Chondrocyte (in vitro differentiated cells): ENCODE measurements at regions not wholly inside any gene's neighbourhood (a gene's known extent, or its start where the extent isn't known, plus 50 kb on each side); places are given as distances from the start of the nearest gene placed in this dataset.

Experiments used
- DNase-seq: peaks from one replicate; pipeline ENCODE4 v3.0.0; 2021; ENCODE audit warnings: mixed read lengths, low spot score
- H3K27ac Mint-ChIP-seq: one replicate; pipeline ENCODE4 v1.8.0; 2021; ENCODE audit warnings: mild to moderate bottlenecking, moderate library complexity, mixed read lengths; ENCODE audit not compliant: unreplicated experiment
- H3K27me3 Mint-ChIP-seq: 2 replicates; pipeline ENCODE4 v1.8.0; 2021; ENCODE audit warnings: low read depth, mixed read lengths
- H3K36me3 Mint-ChIP-seq: 2 replicates; pipeline ENCODE4 v1.8.0; 2021; ENCODE audit warnings: low read depth, mixed read lengths
- H3K4me1 Mint-ChIP-seq: 2 replicates; pipeline ENCODE4 v1.8.0; 2021; ENCODE audit warnings: low read depth, mild to moderate bottlenecking, mixed read lengths
- H3K4me3 Mint-ChIP-seq: one replicate; pipeline ENCODE4 v1.8.0; 2021; ENCODE audit warnings: mild to moderate bottlenecking, moderate library complexity, mixed read lengths; ENCODE audit not compliant: unreplicated experiment
- H3K9me3 Mint-ChIP-seq: 2 replicates; pipeline ENCODE4 v1.8.0; 2021; ENCODE audit warnings: low read depth, mixed read lengths
- TF ChIP-seq, protein P1 (sequence below): fragments of 200-600 bp; sonication (generic); IDR thresholded peaks from 2 replicates; pipeline ENCODE4 v1.5.0; 2021; ENCODE audit warnings: antibody characterized with exemption, mild to moderate bottlenecking, moderate library complexity

DNA sequence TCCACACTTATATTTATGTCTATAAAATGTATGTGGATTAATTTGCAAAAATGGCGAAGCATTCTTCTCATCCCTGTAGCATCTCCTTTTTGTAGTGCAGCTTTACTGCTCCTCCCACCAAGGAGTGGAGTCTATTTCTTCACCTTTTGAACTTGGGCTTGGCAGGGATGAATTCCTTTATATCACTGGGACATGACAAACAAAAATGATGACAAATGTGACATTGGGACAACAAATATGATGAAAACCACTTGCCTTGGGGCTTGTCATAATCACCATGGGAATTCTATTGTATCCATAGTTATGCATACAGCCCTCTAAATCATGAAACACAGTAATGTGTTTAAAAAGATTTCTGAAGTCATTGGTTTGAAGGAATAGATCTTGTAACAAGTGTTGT lies 155.0 kb downstream of the TNFSF18 start:
- Mint-ChIP-seq H3K4me1 (peaks cover 36% of the 10 kb centered on the region), H3K36me3 (no peaks in the 10 kb centered on the region), H3K27ac (no peak overlapping the region), H3K4me3 (no peak overlapping the region), H3K27me3 (no peaks in the 10 kb centered on the region), H3K9me3 (no peaks in the 10 kb centered on the region)
- DNase-seq: no peak
- TF ChIP-seq, protein P1, sequence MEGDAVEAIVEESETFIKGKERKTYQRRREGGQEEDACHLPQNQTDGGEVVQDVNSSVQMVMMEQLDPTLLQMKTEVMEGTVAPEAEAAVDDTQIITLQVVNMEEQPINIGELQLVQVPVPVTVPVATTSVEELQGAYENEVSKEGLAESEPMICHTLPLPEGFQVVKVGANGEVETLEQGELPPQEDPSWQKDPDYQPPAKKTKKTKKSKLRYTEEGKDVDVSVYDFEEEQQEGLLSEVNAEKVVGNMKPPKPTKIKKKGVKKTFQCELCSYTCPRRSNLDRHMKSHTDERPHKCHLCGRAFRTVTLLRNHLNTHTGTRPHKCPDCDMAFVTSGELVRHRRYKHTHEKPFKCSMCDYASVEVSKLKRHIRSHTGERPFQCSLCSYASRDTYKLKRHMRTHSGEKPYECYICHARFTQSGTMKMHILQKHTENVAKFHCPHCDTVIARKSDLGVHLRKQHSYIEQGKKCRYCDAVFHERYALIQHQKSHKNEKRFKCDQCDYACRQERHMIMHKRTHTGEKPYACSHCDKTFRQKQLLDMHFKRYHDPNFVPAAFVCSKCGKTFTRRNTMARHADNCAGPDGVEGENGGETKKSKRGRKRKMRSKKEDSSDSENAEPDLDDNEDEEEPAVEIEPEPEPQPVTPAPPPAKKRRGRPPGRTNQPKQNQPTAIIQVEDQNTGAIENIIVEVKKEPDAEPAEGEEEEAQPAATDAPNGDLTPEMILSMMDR: no peak

DNA sequence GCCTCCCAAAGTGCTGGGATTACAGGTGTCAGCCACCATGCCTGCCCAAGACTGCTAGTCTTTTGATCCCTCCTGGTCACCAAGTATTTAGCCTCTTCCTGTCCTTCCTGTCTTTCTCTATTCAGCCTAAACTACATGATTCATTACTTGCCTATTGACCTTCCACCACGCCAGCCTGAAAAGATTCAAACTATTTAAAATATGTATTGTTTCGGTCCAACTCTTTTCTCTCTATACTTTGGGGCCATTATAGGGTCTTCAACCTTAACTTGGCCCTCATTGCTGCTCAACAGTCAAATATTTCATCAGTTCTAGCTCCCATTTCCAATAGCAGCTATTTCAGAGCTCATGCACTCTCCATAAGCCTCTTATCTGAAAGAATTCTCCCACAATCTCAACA lies 153.0 kb downstream of the TNFSF18 start:
- no peaks in the 10 kb centered on the region for H3K27me3 Mint-ChIP-seq
- peak overlapping the region; percentile 66 for H3K27ac Mint-ChIP-seq
- H3K36me3 Mint-ChIP-seq: no peaks in the 10 kb centered on the region
- no peak for DNase-seq
- TF ChIP-seq, protein P1: no peak
- peaks cover 39% of the 10 kb centered on the region for H3K4me1 Mint-ChIP-seq
- H3K4me3 Mint-ChIP-seq: no peak overlapping the region
- no peaks in the 10 kb centered on the region for H3K9me3 Mint-ChIP-seq

DNA sequence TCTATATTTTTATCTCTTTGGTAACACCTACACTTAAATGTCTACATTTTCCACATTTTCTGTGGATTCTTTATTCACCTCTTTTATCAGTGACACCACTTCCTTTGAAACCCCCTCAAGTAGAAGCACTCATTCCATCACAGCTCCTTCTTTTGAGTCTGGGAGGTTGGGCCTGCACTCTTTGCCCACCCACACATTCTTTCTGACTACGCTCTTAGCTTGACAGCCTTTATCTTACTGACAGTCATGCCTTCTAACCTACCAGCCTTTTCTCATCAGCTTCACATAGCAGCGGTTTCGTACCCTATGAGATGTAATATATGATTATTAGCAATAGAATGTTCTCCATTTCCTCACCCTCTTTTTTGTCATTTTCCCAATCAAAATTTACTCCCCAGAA lies 151.9 kb downstream of the TNFSF18 start:
- Mint-ChIP-seq H3K27me3 (no peaks in the 10 kb centered on the region), H3K27ac (no peak overlapping the region), H3K4me3 (no peak overlapping the region), H3K9me3 (no peaks in the 10 kb centered on the region), H3K4me1 (peaks cover 39% of the 10 kb centered on the region), H3K36me3 (no peaks in the 10 kb centered on the region)
- TF ChIP-seq, protein P1: no peak
- DNase-seq: no peak

DNA sequence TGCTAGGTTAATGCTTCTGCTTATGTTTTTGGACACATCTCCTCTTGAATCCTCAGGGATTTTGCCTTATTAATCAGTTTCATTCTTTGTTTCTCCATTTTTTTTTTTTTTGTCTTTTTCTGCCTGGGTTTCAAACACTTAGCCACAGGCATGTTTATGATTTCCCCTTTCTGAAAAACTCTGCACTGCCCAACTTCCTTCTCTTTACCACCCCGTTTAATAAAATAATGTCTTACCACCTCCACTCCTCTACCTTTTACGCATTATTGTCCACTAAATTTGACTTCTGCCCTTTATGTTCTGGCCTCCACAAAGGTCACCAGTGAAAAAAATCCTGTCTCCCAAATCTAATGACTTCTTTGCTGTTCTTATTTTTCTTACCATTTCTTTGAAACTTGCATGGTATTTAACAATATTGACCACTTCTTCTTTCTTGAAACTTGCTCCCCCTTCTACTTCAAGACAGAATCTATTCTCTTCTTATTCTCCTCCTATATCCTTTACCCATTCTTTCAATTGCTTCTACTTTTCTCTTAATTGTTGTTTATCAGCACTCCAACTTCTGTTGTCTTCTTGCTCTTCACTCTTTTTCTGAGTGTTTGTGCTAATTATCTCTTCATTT lies 150.3 kb downstream of the TNFSF18 start:
- Mint-ChIP-seq H3K27me3 (no peaks in the 10 kb centered on the region), H3K4me1 (peaks cover 44% of the 10 kb centered on the region), H3K4me3 (no peak overlapping the region), H3K27ac (no peak overlapping the region), H3K36me3 (no peaks in the 10 kb centered on the region), H3K9me3 (no peaks in the 10 kb centered on the region)
- DNase-seq: no peak
- TF ChIP-seq, protein P1: no peak

DNA sequence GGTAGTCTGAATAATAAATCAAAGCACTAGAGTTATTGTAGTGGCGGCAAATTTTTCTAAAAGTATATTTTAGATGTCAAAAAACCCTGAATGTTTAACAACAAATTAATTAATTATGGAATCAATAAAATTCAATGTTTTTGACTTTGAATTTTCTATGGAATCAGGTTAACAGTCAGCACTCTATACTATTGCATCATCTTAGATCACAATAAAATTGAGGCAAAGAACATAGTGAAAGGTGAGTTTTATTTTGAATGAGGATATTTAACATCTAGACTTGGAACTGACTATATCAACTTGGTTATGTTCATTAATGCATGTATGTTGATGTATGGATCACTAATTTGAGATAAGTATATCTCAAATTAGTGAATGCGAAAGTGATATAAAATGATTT lies 148.5 kb downstream of the TNFSF18 start:
- no peaks in the 10 kb centered on the region for H3K36me3 Mint-ChIP-seq
- DNase-seq: no peak
- H3K27ac Mint-ChIP-seq: no peak overlapping the region
- no peaks in the 10 kb centered on the region for H3K9me3 Mint-ChIP-seq
- TF ChIP-seq, protein P1: no peak
- H3K4me1 Mint-ChIP-seq: peaks cover 56% of the 10 kb centered on the region
- H3K27me3 Mint-ChIP-seq: no peaks in the 10 kb centered on the region
- no peak overlapping the region for H3K4me3 Mint-ChIP-seq
